HG02938 (cell line): ENCODE measurements at regions not wholly inside any gene's neighbourhood (a gene's known extent, or its start where the extent isn't known, plus 50 kb on each side); places are given as distances from the start of the nearest gene placed in this dataset.

Experiments
- ATAC-seq: cut with Tn5 transposase; IDR thresholded peaks from one replicate; pipeline ENCODE4 v1.9.1; 2021; ENCODE audit warnings: mild to moderate bottlenecking, moderate library complexity; ENCODE audit not compliant: unreplicated experiment

- no peak for ATAC-seq
Observed at GRCh38 chr12:98244136-98244535, 271.3 kb upstream of the TMPO start.

GRCh38 chr12:98253207-98254037 lies 262.0 kb upstream of the TMPO start:
- ATAC-seq: no peak

- no peak for ATAC-seq
Observed at GRCh38 chr12:98256830-98257229, 258.6 kb upstream of the TMPO start.

- ATAC-seq: peak; percentile 41
Observed at GRCh38 chr12:98259693-98260092, 255.7 kb upstream of the TMPO start.

GRCh38 chr12:98260276-98260675 lies 255.1 kb upstream of the TMPO start:
- no peak for ATAC-seq

GRCh38 chr12:98262902-98263301 lies 252.5 kb upstream of the TMPO start:
- ATAC-seq: no peak

GRCh38 chr12:98274430-98275130 lies 240.8 kb upstream of the TMPO start:
- peak; percentile 99 for ATAC-seq

- ATAC-seq: peak; percentile 21
Observed at GRCh38 chr12:98275131-98275475, 240.3 kb upstream of the TMPO start.

GRCh38 chr12:98280152-98280551 lies 235.2 kb upstream of the TMPO start:
- ATAC-seq: no peak

GRCh38 chr12:98280621-98281020 lies 234.8 kb upstream of the TMPO start:
- ATAC-seq: no peak

GRCh38 chr12:98291828-98292227 lies 223.6 kb upstream of the TMPO start:
- ATAC-seq: no peak

- ATAC-seq: no peak
Observed at GRCh38 chr12:98294051-98294805, 221.2 kb upstream of the TMPO start.

- no peak for ATAC-seq
Observed at GRCh38 chr12:98295681-98296080, 219.7 kb upstream of the TMPO start.

GRCh38 chr12:98296462-98297079 lies 218.8 kb upstream of the TMPO start:
- no peak for ATAC-seq

GRCh38 chr12:98297538-98297937 lies 217.9 kb upstream of the TMPO start:
- no peak for ATAC-seq

GRCh38 chr12:98308141-98308540 lies 207.2 kb upstream of the TMPO start:
- ATAC-seq: no peak

GRCh38 chr12:98317939-98318899 lies 197.2 kb upstream of the TMPO start:
- no peak for ATAC-seq

- no peak for ATAC-seq
Observed at GRCh38 chr12:98319716-98320425, 195.5 kb upstream of the TMPO start.

- ATAC-seq: no peak
Observed at GRCh38 chr12:98325003-98325402, 190.4 kb upstream of the TMPO start.
